ENCODE measurements at regions not wholly inside any gene's neighbourhood (a gene's known extent, or its start where the extent isn't known, plus 50 kb on each side); places are given as distances from the start of the nearest gene placed in this dataset.
"Not testable (repeated sequence)": the region's sequence is repeated elsewhere in the genome, so short reads cannot be mapped to it uniquely, and the experiment has no call there.

- no peak for DNase-seq
These were observed 1289.9 kb upstream of the B3GALT2 start for GRCh38 chr1:194476351-194476750.

GRCh38 chr1:194474701-194475100 is 1288.3 kb upstream of the B3GALT2 start:
- DNase-seq: peak; percentile 66

DNA sequence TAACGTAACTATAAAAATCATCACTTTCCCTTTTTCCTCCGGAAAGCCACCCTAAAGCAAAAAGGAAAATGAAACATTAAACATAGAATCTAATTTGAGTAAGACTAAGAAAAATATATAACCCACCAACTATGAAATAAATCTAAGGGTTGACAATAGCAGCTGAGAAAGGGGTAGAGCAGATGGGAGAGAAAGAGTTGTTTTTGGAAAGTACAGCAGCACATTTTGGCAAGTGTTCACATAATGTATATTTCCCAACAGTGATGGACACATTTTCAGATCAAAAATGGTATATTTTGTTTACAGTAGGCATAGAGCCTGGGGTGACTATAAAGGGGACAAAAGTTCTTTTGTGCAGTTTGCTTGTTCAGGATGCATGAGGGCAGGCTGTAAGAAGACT is 1287.4 kb upstream of the B3GALT2 start:
- peak; percentile 8 for DNase-seq

- no peak for DNase-seq
These were observed 1282.9 kb upstream of the B3GALT2 start for GRCh38 chr1:194469282-194469681.

- DNase-seq: peak; percentile 19
These were observed 1280.3 kb upstream of the B3GALT2 start for GRCh38 chr1:194466706-194467105.

DNA sequence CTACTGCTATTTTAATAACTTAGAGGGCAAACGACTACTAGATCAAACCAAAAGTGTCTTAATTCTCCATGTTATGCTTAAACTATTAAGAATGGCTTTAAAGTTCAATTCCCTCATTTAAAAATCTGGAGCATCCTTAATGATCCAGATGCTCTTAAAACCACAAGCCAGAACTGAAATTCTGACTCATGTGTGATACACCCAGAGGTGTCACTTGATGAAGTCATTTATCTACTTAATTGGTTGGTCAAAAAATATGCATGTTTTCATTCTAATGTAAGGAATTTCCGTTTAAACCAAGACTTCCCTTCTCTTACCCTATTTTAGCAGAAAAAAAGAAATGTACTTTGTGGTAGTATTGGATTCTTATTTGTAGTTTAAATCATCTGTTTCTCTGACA is 1261.2 kb upstream of the B3GALT2 start:
- no peak for DNase-seq

- DNase-seq: no peak
These were observed 1258.8 kb upstream of the B3GALT2 start for GRCh38 chr1:194445244-194445643.

- DNase-seq: no peak
These were observed 1256.6 kb upstream of the B3GALT2 start for GRCh38 chr1:194442901-194443575.

- no peak for DNase-seq
These were observed 1250.7 kb upstream of the B3GALT2 start for GRCh38 chr1:194437135-194437534.

- no peak for DNase-seq
These were observed 1244.7 kb upstream of the B3GALT2 start for GRCh38 chr1:194431121-194431520.

- no peak for DNase-seq
These were observed 1234.3 kb upstream of the B3GALT2 start for GRCh38 chr1:194420706-194421105.

DNA sequence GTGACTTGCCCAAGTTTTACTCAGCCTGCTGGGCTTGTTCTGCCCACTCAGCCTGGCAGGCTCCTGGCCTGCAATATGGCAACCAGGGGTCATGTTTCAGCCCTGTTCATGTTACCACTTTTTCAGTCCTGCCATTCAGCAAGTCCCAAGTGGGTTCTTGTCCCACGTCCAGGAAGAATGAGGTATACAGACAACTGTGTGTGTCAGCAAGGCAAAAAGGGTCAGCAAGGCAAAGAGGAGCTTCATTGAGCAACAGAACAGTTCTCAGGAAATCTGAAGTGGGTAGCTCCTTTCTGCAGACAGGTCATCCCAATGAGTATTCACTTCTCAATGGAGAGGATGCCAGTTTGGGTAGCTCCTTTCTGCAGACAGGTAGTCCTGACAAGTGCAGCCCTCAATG is 1233.3 kb upstream of the B3GALT2 start:
- no peak for DNase-seq

- no peak for DNase-seq
These were observed 1224.3 kb upstream of the B3GALT2 start for GRCh38 chr1:194410756-194411155.

- not testable (repeated sequence) for DNase-seq
These were observed 1220.8 kb upstream of the B3GALT2 start for GRCh38 chr1:194407238-194407637.

- no peak for DNase-seq
These were observed 1208.3 kb upstream of the B3GALT2 start for GRCh38 chr1:194394676-194395075.

DNA sequence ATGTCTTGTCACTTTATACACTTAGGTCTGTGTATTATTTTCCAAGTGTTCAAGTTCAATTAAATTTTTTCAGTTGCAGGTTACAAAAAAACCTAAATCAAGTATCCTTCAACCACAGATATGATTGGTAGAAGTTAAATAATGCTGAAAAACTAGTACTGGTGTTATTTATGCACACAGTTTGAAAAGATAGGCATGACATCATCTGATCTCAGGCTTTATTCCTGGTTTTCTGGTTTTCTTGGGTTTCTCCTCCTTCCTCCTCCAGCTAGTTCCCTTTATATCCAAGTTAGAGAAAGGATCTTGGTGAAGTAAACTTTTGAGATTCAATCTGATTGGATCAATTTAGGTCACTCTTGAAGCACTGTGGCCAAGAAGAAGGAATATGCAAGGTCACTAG is 1201.1 kb upstream of the B3GALT2 start:
- no peak for DNase-seq

DNA sequence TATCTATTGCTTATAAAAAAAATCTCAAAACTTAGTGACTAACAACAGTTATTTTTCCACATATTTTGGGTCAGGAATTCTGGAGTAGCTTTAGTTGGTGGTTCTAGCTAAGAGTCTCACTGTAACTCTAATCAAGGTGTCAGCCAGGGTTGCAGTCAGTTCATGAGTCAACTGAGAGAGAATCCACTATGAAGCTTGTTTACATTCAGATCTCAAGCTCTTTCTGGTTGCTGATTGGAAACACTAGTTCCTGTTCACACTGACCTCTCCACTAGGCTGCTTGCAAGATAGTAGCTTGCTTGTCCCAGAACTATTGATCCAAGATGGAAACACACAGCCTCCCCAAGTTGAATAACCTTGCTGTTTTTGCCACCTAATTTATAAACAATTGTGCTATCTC is 1192.1 kb upstream of the B3GALT2 start:
- DNase-seq: no peak

DNA sequence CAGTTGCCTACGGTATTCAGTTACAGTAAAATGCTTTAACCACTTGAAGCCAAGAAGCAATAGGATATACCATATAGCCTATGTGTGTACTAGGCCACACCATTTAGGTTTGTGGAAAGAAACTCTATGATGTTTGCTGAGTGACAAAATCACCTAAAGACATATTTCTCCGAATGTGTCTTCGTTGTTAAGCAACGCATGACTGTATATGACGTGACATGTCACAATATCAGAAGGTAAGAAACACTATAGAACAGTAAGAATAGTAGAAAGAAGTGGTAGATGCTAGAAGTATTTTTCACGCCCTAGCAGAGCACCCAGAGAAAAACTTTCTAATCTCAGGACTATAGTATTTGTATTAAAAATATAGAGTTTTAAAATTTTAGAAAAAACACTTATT is 1188.2 kb upstream of the B3GALT2 start:
- DNase-seq: no peak

- DNase-seq: no peak
These were observed 1185.9 kb upstream of the B3GALT2 start for GRCh38 chr1:194372266-194372665.

DNA sequence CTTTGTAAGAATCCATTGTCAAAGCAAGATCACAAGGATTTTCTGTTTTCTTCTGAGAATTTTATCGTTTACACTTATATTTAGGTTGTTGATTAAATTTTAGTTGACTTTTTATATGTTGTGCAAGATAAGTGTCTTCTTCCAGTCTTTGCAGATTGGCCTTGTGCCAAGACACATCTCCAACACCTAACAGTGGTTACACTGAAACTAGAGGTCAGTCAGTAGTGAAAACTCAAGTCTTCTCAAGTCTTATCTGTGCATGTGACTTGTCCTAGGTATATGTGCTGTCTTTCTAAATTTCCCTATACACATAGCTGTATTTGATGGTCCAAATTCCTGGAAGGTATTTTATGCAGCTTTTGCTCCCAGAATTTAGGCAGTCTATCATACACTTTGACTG is 1183.2 kb upstream of the B3GALT2 start:
- no peak for DNase-seq

DNA sequence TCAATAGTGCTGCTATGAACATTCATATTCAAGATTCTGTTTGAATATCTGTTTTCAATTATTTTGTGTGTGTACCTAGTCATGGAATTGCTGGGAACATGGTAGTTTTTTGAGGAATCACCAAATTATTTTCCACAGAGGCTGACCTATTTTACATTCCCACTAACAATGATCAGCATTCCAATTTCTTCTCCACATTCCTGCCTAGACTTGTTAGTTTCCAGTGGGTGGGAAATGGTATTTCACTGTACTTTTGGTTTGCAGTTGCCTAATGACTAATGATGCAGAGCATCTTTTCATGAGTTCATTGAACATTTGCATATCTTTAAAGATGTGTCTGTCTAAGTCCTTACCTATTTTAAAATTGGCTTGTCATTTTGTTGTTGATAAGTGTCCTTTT is 1182.6 kb upstream of the B3GALT2 start:
- DNase-seq: no peak

DNA sequence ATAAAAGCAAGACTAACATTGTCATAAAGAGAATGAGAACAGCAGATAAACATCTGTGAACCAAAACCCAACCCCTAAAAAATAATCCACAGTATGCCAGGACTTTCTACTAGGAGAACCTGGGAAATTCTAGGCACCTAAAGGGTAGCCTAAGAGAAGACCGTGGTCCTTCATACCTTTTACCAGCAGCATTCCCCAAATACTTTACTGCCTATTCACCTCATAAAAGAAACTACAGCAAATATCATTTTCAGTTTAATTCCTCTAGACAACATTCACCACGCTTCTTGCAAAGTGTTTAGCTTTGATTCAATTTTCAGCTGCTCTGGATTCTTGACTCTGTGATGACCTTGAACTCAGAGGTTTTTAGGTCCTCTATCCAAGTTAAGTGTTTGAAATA is 1180.7 kb upstream of the B3GALT2 start:
- no peak for DNase-seq

DNA sequence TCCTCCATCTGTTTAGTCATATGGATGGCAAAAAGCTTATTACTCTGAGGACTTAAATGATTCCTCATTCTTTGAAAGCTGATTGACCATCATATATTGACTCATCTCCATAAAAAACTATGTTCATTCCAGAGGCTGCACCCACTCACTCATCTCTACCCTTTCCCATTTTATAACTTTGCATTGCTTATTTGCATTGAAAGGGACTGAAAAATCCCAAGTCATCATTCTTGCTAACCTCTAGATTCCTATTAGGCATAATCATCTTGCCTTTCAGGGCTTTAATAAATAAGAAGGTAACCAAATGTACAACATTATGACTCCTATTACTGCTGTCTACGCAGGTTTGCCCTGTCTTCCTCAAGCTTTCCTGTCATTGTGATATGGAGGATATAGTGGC is 1180.3 kb upstream of the B3GALT2 start:
- DNase-seq: no peak

DNA sequence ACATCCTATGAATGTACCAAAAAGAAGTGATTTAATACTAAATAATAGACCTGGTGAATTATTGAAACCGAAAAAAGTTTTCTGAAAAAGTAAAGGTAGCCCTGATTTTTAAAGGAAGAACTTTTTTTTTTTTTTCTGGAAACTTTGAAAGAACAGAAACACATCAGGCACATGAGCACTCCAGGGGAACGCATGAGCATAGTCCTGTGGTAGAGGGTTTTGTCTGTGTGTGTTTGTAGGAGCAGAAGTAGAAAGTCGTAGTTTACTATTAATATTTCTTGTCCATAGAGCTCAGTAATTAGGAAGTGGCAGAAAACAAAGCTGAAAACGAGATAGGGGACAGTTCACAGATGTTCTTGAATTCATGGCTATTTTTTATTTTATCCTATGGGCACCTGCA is 1175.9 kb upstream of the B3GALT2 start:
- no peak for DNase-seq

GRCh38 chr1:194361374-194362131 is 1175.1 kb upstream of the B3GALT2 start:
- DNase-seq: no peak

All from NCI-H2171 treated with DMSO at 0.1 percent for 48 hours (cell line).